ENCODE measurements at regions not wholly inside any gene's neighbourhood (a gene's known extent, or its start where the extent isn't known, plus 50 kb on each side); places are given as distances from the start of the nearest gene placed in this dataset.

DNA sequence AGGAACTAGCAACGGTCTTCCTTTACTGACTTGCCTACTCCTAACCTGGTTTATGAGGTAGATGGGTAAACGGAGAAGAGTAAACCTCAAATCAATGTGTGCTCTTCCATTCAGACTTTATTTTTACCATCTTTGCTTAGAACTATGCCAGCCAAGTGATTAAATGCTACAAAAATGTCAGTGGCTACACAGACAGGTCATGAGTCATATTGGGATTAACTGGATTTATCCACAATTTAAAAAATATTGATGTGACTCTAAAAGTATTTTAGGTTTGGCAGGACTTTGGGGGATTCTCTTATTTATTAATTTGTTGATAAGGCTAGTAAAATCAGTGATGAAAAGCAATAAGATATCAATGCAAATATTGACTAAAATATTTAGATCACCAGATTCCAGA is 275.0 kb downstream of the PLK2 start:
- H3K36me3 ChIP-seq (replicated peaks; ENCODE audit: insufficient read depth, low read depth), result no peaks in the 10 kb centered on the region
- no peak for TF ChIP-seq EZH2phosphoT487 (IDR thresholded peaks at IDR 0.05; ENCODE audit: low read depth, severe bottlenecking, unreplicated experiment)
- TF ChIP-seq, protein P1, sequence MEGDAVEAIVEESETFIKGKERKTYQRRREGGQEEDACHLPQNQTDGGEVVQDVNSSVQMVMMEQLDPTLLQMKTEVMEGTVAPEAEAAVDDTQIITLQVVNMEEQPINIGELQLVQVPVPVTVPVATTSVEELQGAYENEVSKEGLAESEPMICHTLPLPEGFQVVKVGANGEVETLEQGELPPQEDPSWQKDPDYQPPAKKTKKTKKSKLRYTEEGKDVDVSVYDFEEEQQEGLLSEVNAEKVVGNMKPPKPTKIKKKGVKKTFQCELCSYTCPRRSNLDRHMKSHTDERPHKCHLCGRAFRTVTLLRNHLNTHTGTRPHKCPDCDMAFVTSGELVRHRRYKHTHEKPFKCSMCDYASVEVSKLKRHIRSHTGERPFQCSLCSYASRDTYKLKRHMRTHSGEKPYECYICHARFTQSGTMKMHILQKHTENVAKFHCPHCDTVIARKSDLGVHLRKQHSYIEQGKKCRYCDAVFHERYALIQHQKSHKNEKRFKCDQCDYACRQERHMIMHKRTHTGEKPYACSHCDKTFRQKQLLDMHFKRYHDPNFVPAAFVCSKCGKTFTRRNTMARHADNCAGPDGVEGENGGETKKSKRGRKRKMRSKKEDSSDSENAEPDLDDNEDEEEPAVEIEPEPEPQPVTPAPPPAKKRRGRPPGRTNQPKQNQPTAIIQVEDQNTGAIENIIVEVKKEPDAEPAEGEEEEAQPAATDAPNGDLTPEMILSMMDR (IDR thresholded peaks at IDR 0.05; ENCODE audit: poor library complexity), result no peak
- no peak for TF ChIP-seq EZH2 (IDR thresholded peaks at IDR 0.05; ENCODE audit: borderline replicate concordance)
- peaks cover 12% of the 10 kb centered on the region for H3K4me1 ChIP-seq (ENCODE audit: insufficient read depth)
- 71% methylated on average over 2 of the region's 2 CpGs for WGBS (ENCODE audit: low lambda C conversion rate, missing lambda C conversion rate)
- H3K4me2 ChIP-seq, result no peak overlapping the region
- DNase-seq (ENCODE audit: low spot score), result no peak
- H2AFZ ChIP-seq, result no peak overlapping the region
- H4K20me1 ChIP-seq (ENCODE audit: insufficient read depth, poor library complexity, severe bottlenecking), result no peaks in the 10 kb centered on the region
- no peaks in the 10 kb centered on the region for H3K9me3 ChIP-seq (ENCODE audit: low read depth)
- H3K27ac ChIP-seq, result no peak overlapping the region
- H3K9me2 ChIP-seq (replicated peaks; ENCODE audit: insufficient read depth), result no peaks in the 10 kb centered on the region
- H3K79me2 ChIP-seq, result no peaks in the 10 kb centered on the region
- no peaks in the 10 kb centered on the region for H3K27me3 ChIP-seq
- no peak overlapping the region for H3K4me3 ChIP-seq

DNA sequence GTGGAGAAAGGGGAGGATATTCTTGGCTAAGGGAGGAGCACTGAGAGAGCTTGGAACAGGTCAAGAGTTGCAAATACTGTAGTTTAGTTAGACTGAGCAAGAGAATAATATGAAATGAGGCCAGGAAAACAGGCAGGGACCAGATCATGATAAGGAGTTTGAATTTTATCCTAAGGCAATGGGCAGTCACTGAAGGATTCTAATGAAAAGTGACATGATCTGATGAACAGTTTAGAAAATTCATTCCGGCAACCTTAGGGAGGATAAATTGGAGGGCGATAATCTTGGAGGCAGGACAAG is 276.1 kb downstream of the PLK2 start:
- no peak for TF ChIP-seq EZH2phosphoT487 (IDR thresholded peaks at IDR 0.05; ENCODE audit: low read depth, severe bottlenecking, unreplicated experiment)
- TF ChIP-seq, protein P1 (IDR thresholded peaks at IDR 0.05; ENCODE audit: poor library complexity), result no peak
- TF ChIP-seq EZH2 (IDR thresholded peaks at IDR 0.05; ENCODE audit: borderline replicate concordance), result no peak
- Histone ChIP-seq H3K9me2 (replicated peaks; ENCODE audit: insufficient read depth) (no peaks in the 10 kb centered on the region), H3K4me1 (ENCODE audit: insufficient read depth) (peaks cover 12% of the 10 kb centered on the region), H3K36me3 (replicated peaks; ENCODE audit: insufficient read depth, low read depth) (no peaks in the 10 kb centered on the region), H4K20me1 (ENCODE audit: insufficient read depth, poor library complexity, severe bottlenecking) (no peaks in the 10 kb centered on the region), H3K79me2 (no peaks in the 10 kb centered on the region), H2AFZ (no peak overlapping the region), H3K9me3 (ENCODE audit: low read depth) (no peaks in the 10 kb centered on the region), H3K4me3 (no peak overlapping the region), H3K27me3 (no peaks in the 10 kb centered on the region), H3K4me2 (no peak overlapping the region), H3K27ac (no peak overlapping the region)
- 100% methylated on average over 2 of the region's 2 CpGs for WGBS (ENCODE audit: low lambda C conversion rate, missing lambda C conversion rate)
- DNase-seq (ENCODE audit: low spot score), result no peak

DNA sequence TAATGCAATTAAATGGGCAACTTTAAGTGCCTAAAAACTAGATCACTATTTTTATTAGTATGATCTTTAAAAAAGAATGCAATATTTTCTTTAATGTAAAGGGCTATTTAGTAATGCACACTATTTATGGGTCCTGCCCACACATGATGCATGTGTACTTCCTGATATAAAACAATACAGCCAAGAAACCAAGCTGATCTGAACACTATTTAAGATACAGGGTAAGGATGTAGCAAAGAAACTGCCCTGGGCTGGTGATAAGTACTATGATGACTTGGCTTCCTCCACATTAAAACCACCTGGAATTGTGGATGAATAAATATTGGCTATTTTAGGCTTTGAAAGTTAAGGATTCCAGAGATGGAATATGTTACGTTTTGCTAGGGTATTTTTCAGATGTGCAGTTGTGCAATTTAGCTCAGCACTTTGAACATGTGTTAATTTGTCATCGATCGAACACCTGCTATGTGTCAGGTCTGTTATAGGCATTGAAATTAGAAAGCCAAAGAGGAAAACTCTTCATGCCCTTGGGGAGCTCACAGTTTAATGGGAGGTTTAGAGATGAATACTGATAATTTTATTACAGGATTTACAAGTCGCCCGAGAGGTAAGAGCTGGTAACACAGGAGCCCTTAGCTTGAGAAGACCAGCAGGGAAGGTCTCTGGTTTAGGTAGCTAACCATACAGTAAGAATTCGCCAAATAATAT is 276.7 kb downstream of the PLK2 start:
- peaks cover 12% of the 10 kb centered on the region for H3K4me1 ChIP-seq (ENCODE audit: insufficient read depth)
- no peaks in the 10 kb centered on the region for H3K9me3 ChIP-seq (ENCODE audit: low read depth)
- TF ChIP-seq, protein P1 (IDR thresholded peaks at IDR 0.05; ENCODE audit: poor library complexity), result no peak
- TF ChIP-seq EZH2phosphoT487 (IDR thresholded peaks at IDR 0.05; ENCODE audit: low read depth, severe bottlenecking, unreplicated experiment) (no peak), EZH2 (IDR thresholded peaks at IDR 0.05; ENCODE audit: borderline replicate concordance) (no peak)
- H3K27ac ChIP-seq, result no peak overlapping the region
- H3K79me2 ChIP-seq, result no peaks in the 10 kb centered on the region
- no peak overlapping the region for H2AFZ ChIP-seq
- no peak for DNase-seq (ENCODE audit: low spot score)
- 84% methylated on average over 6 of the region's 6 CpGs for WGBS (ENCODE audit: low lambda C conversion rate, missing lambda C conversion rate)
- H3K4me2 ChIP-seq, result no peak overlapping the region
- H3K9me2 ChIP-seq (replicated peaks; ENCODE audit: insufficient read depth), result no peaks in the 10 kb centered on the region
- no peaks in the 10 kb centered on the region for H4K20me1 ChIP-seq (ENCODE audit: insufficient read depth, poor library complexity, severe bottlenecking)
- H3K27me3 ChIP-seq, result no peaks in the 10 kb centered on the region
- no peaks in the 10 kb centered on the region for H3K36me3 ChIP-seq (replicated peaks; ENCODE audit: insufficient read depth, low read depth)
- no peak overlapping the region for H3K4me3 ChIP-seq

Measured in hepatocyte (in vitro differentiated cells).